ENCODE measurements at regions not wholly inside any gene's neighbourhood (a gene's known extent, or its start where the extent isn't known, plus 50 kb on each side); places are given as distances from the start of the nearest gene placed in this dataset.

- H3K27ac Mint-ChIP-seq (ENCODE audit: low read depth, unreplicated experiment), result no peak overlapping the region
- ChIA-PET POLR2A (interaction anchor here (1.0 kb wide), 1 partner anchor 13 kb away, joined by 3 read pairs; no protein-coding TSS in a partner anchor), CTCF (no interaction called here)
- H3K4me1 Mint-ChIP-seq (ENCODE audit: insufficient read depth, unreplicated experiment), result no peaks in the 10 kb centered on the region
- intact Hi-C loops (cut with micrococcal nuclease), result no loop called here
- BruUV-seq (replicated peaks), result no TSS peak
- no peaks in the 10 kb centered on the region for H3K9me3 Mint-ChIP-seq (ENCODE audit: unreplicated experiment)
- H3K36me3 Mint-ChIP-seq (ENCODE audit: insufficient read depth, unreplicated experiment), result no peaks in the 10 kb centered on the region
- H3K4me3 Mint-ChIP-seq (ENCODE audit: unreplicated experiment), result no peak overlapping the region
- DNase-seq (ENCODE audit: unreplicated experiment), result no peak
- TF ChIP-seq, protein P1, sequence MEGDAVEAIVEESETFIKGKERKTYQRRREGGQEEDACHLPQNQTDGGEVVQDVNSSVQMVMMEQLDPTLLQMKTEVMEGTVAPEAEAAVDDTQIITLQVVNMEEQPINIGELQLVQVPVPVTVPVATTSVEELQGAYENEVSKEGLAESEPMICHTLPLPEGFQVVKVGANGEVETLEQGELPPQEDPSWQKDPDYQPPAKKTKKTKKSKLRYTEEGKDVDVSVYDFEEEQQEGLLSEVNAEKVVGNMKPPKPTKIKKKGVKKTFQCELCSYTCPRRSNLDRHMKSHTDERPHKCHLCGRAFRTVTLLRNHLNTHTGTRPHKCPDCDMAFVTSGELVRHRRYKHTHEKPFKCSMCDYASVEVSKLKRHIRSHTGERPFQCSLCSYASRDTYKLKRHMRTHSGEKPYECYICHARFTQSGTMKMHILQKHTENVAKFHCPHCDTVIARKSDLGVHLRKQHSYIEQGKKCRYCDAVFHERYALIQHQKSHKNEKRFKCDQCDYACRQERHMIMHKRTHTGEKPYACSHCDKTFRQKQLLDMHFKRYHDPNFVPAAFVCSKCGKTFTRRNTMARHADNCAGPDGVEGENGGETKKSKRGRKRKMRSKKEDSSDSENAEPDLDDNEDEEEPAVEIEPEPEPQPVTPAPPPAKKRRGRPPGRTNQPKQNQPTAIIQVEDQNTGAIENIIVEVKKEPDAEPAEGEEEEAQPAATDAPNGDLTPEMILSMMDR (IDR thresholded peaks at IDR 0.05; ENCODE audit: unreplicated experiment), result no peak
- peaks cover 84% of the 10 kb centered on the region for H3K27me3 Mint-ChIP-seq (ENCODE audit: insufficient read depth, unreplicated experiment)
Observed at GRCh38 chr11:123364080-123364479, 66.0 kb upstream of the GRAMD1B start.

- no peak overlapping the region for H3K4me3 Mint-ChIP-seq (ENCODE audit: unreplicated experiment)
- H3K9me3 Mint-ChIP-seq (ENCODE audit: unreplicated experiment), result no peaks in the 10 kb centered on the region
- DNase-seq (ENCODE audit: unreplicated experiment), result no peak
- H3K27ac Mint-ChIP-seq (ENCODE audit: low read depth, unreplicated experiment), result no peak overlapping the region
- ChIA-PET POLR2A (interaction anchor here (1.0 kb wide), 1 partner anchor 13 kb away, joined by 3 read pairs; no protein-coding TSS in a partner anchor), CTCF (interaction anchor here (0.7 to 1.2 kb wide), 2 partner anchors 43 to 59 kb away, joined by 3 to 4 read pairs; no protein-coding TSS in a partner anchor)
- TF ChIP-seq, protein P1 (IDR thresholded peaks at IDR 0.05; ENCODE audit: unreplicated experiment), result no peak
- BruUV-seq (replicated peaks), result no TSS peak
- H3K27me3 Mint-ChIP-seq (ENCODE audit: insufficient read depth, unreplicated experiment), result peaks cover 84% of the 10 kb centered on the region
- no peaks in the 10 kb centered on the region for H3K36me3 Mint-ChIP-seq (ENCODE audit: insufficient read depth, unreplicated experiment)
- intact Hi-C loops (cut with micrococcal nuclease), result no loop called here
- no peaks in the 10 kb centered on the region for H3K4me1 Mint-ChIP-seq (ENCODE audit: insufficient read depth, unreplicated experiment)
Observed at GRCh38 chr11:123363556-123363955, 66.5 kb upstream of the GRAMD1B start.

- CTCF ChIA-PET, result interaction anchor here (0.7 to 1.2 kb wide), 2 partner anchors 44 to 59 kb away, joined by 3 to 4 read pairs; no protein-coding TSS in a partner anchor
- H3K9me3 Mint-ChIP-seq (ENCODE audit: unreplicated experiment), result no peaks in the 10 kb centered on the region
Observed at GRCh38 chr11:123362941-123363340, 67.1 kb upstream of the GRAMD1B start.

GRCh38 chr11:123362186-123362585 lies 67.9 kb upstream of the GRAMD1B start:
- no peak for DNase-seq (ENCODE audit: unreplicated experiment)
- Mint-ChIP-seq H3K27ac (ENCODE audit: low read depth, unreplicated experiment) (no peak overlapping the region), H3K4me1 (ENCODE audit: insufficient read depth, unreplicated experiment) (no peaks in the 10 kb centered on the region), H3K27me3 (ENCODE audit: insufficient read depth, unreplicated experiment) (peaks cover 84% of the 10 kb centered on the region), H3K9me3 (ENCODE audit: unreplicated experiment) (no peaks in the 10 kb centered on the region), H3K36me3 (ENCODE audit: insufficient read depth, unreplicated experiment) (no peaks in the 10 kb centered on the region), H3K4me3 (ENCODE audit: unreplicated experiment) (no peak overlapping the region)
- ChIA-PET POLR2A (no interaction called here), CTCF (interaction anchor here (0.5 to 1.3 kb wide), 4 partner anchors 44 to 1559 kb away, joined by 3 to 4 read pairs (median 4); no protein-coding TSS in a partner anchor)
- TF ChIP-seq, protein P1 (IDR thresholded peaks at IDR 0.05; ENCODE audit: unreplicated experiment), result no peak
- BruUV-seq (replicated peaks), result no TSS peak
- intact Hi-C loops (cut with micrococcal nuclease), result no loop called here

More at GRCh38 chr11:123362941-123363340, 67.1 kb upstream of the GRAMD1B start:
- Mint-ChIP-seq H3K4me3 (ENCODE audit: unreplicated experiment) (no peak overlapping the region), H3K27ac (ENCODE audit: low read depth, unreplicated experiment) (no peak overlapping the region), H3K4me1 (ENCODE audit: insufficient read depth, unreplicated experiment) (no peaks in the 10 kb centered on the region), H3K36me3 (ENCODE audit: insufficient read depth, unreplicated experiment) (no peaks in the 10 kb centered on the region), H3K27me3 (ENCODE audit: insufficient read depth, unreplicated experiment) (peaks cover 84% of the 10 kb centered on the region)
- no peak for DNase-seq (ENCODE audit: unreplicated experiment)
- TF ChIP-seq, protein P1 (IDR thresholded peaks at IDR 0.05; ENCODE audit: unreplicated experiment), result no peak
- BruUV-seq (replicated peaks), result no TSS peak
- intact Hi-C loops (cut with micrococcal nuclease), result no loop called here
- POLR2A ChIA-PET, result no interaction called here

Data from MCF 10A (cell line).